ENCODE measurements at regions not wholly inside any gene's neighbourhood (a gene's known extent, or its start where the extent isn't known, plus 50 kb on each side); places are given as distances from the start of the nearest gene placed in this dataset.

DNA sequence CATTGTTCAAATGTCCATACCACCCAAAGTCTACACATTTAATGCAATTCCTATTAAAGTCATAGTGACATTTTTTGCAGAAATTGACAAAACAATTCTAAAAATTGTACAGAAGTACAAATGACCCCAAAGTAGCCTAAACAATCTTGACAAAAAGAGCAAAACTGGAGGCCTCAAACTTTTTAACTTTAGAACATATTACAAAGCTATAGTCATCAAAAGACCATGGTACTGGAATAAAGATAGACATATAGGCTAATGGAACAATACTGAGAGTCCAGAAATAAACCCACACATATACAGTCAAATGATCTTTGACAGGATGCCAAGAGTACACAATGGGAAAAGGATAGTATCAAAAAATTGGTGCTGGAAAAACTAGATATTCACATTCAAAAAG, 213.2 kb upstream of the SAMSN1 start:
- Histone ChIP-seq H4K20me1 (ENCODE audit: insufficient read depth) (no peaks in the 10 kb centered on the region), H3K4me1 (ENCODE audit: control insufficient read depth in 1 of 2, insufficient read depth in 2 of 2, low read depth in 1 of 2, low read length in 1 of 2) (no peaks in the 10 kb centered on the region), H3K27ac (ENCODE audit: low read depth in 2 of 2, low read length in 1 of 2) (no peak overlapping the region), H3K4me3 (ENCODE audit: low read depth in 2 of 2, low read length in 1 of 2) (no peak overlapping the region), H3K9me2 (0 out of 2 replicates have a peak, but pooled peaks cover 6% of the 10 kb centered on the region), H3K9me3 (no peaks in the 10 kb centered on the region), H3K4me2 (no peak overlapping the region), H3K79me2 (ENCODE audit: insufficient read depth) (no peaks in the 10 kb centered on the region), H3K27me3 (ENCODE audit: insufficient read depth) (no peaks in the 10 kb centered on the region), H3F3A (replicated peaks; ENCODE audit: insufficient read depth) (no peaks in the 10 kb centered on the region), H2AFZ (ENCODE audit: low read depth) (no peak overlapping the region), H3K9ac (no peak overlapping the region), H3K36me3 (replicated peaks in 1 of 2; ENCODE audit: control insufficient read depth in 1 of 2, insufficient read depth in 2 of 2, low read length in 1 of 2) (no peaks in the 10 kb centered on the region)
- CTCF ChIA-PET = no interaction called here
- no peak for DNase-seq
- no peak for TF ChIP-seq NRF1 (IDR thresholded peaks at IDR 0.05; ENCODE audit: low read depth, low read length)
- TF ChIP-seq GATA2 (CRISPR knock-in tag; IDR thresholded peaks at IDR 0.05) = no peak
- no peak for TF ChIP-seq POLR2AphosphoS5 (IDR thresholded peaks at IDR 0.05; ENCODE audit: low read depth, low read length)
- TF ChIP-seq EZH2phosphoT487 (IDR thresholded peaks at IDR 0.05; ENCODE audit: borderline replicate concordance, low read depth) = no peak
- TF ChIP-seq NFIC (IDR thresholded peaks at IDR 0.05; ENCODE audit: borderline replicate concordance) = no peak
- no peak for TF ChIP-seq JUND (IDR thresholded peaks at IDR 0.05)
- no peak for TF ChIP-seq FOXJ3 (CRISPR knock-in tag; IDR thresholded peaks at IDR 0.05)
- no peak for TF ChIP-seq RXRA (IDR thresholded peaks at IDR 0.05; ENCODE audit: borderline replicate concordance, low read depth)
- TF ChIP-seq TEAD4 (IDR thresholded peaks at IDR 0.05; ENCODE audit: borderline replicate concordance, insufficient read depth) = no peak
- TF ChIP-seq USF2 (IDR thresholded peaks at IDR 0.05; ENCODE audit: borderline replicate concordance, low read depth, low read length) = no peak
- TF ChIP-seq RAD21 (IDR thresholded peaks at IDR 0.05; ENCODE audit: low read length) = no peak
- TF ChIP-seq, protein P1, sequence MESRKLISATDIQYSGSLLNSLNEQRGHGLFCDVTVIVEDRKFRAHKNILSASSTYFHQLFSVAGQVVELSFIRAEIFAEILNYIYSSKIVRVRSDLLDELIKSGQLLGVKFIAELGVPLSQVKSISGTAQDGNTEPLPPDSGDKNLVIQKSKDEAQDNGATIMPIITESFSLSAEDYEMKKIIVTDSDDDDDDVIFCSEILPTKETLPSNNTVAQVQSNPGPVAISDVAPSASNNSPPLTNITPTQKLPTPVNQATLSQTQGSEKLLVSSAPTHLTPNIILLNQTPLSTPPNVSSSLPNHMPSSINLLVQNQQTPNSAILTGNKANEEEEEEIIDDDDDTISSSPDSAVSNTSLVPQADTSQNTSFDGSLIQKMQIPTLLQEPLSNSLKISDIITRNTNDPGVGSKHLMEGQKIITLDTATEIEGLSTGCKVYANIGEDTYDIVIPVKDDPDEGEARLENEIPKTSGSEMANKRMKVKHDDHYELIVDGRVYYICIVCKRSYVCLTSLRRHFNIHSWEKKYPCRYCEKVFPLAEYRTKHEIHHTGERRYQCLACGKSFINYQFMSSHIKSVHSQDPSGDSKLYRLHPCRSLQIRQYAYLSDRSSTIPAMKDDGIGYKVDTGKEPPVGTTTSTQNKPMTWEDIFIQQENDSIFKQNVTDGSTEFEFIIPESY (IDR thresholded peaks at IDR 0.05; ENCODE audit: borderline replicate concordance, low read depth) = no peak
- TF ChIP-seq ELF1 (IDR thresholded peaks at IDR 0.05) = no peak
- POLR2A ChIA-PET = no interaction called here

- Histone ChIP-seq H3K9me2 (0 out of 2 replicates have a peak, but pooled peaks cover 6% of the 10 kb centered on the region), H2AFZ (ENCODE audit: low read depth) (no peak overlapping the region), H3K9ac (no peak overlapping the region), H3K4me3 (ENCODE audit: low read depth in 2 of 2, low read length in 1 of 2) (no peak overlapping the region), H3K36me3 (replicated peaks in 1 of 2; ENCODE audit: control insufficient read depth in 1 of 2, insufficient read depth in 2 of 2, low read length in 1 of 2) (no peaks in the 10 kb centered on the region), H3F3A (replicated peaks; ENCODE audit: insufficient read depth) (no peaks in the 10 kb centered on the region), H3K79me2 (ENCODE audit: insufficient read depth) (no peaks in the 10 kb centered on the region), H3K4me2 (no peak overlapping the region), H3K4me1 (ENCODE audit: control insufficient read depth in 1 of 2, insufficient read depth in 2 of 2, low read depth in 1 of 2, low read length in 1 of 2) (no peaks in the 10 kb centered on the region), H4K20me1 (ENCODE audit: insufficient read depth) (no peaks in the 10 kb centered on the region), H3K27me3 (ENCODE audit: insufficient read depth) (no peaks in the 10 kb centered on the region), H3K9me3 (no peaks in the 10 kb centered on the region), H3K27ac (ENCODE audit: low read depth in 2 of 2, low read length in 1 of 2) (no peak overlapping the region)
- no peak for DNase-seq
- ChIA-PET POLR2A (no interaction called here), CTCF (no interaction called here)
- no peak for TF ChIP-seq MXI1 (IDR thresholded peaks at IDR 0.05; ENCODE audit: low read depth, low read length)
- TF ChIP-seq NRF1 (IDR thresholded peaks at IDR 0.05; ENCODE audit: low read depth, low read length) = no peak
- TF ChIP-seq RFX5 (IDR thresholded peaks at IDR 0.05; ENCODE audit: low read length) = no peak
- no peak for TF ChIP-seq TCF12 (IDR thresholded peaks at IDR 0.05)
- no peak for TF ChIP-seq CHD2 (IDR thresholded peaks at IDR 0.05; ENCODE audit: low read length, partially characterized antibody)
- no peak for TF ChIP-seq YY1 (IDR thresholded peaks at IDR 0.05; ENCODE audit: low read depth)
- no peak for TF ChIP-seq FOXM1 (IDR thresholded peaks at IDR 0.05; ENCODE audit: low read depth)
- TF ChIP-seq, protein P2, sequence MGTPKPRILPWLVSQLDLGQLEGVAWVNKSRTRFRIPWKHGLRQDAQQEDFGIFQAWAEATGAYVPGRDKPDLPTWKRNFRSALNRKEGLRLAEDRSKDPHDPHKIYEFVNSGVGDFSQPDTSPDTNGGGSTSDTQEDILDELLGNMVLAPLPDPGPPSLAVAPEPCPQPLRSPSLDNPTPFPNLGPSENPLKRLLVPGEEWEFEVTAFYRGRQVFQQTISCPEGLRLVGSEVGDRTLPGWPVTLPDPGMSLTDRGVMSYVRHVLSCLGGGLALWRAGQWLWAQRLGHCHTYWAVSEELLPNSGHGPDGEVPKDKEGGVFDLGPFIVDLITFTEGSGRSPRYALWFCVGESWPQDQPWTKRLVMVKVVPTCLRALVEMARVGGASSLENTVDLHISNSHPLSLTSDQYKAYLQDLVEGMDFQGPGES (IDR thresholded peaks at IDR 0.05; ENCODE audit: low read depth, low read length) = no peak
- no peak for TF ChIP-seq JUND (IDR thresholded peaks at IDR 0.05)
- TF ChIP-seq RCOR1 (IDR thresholded peaks at IDR 0.05; ENCODE audit: low read length) = no peak
- TF ChIP-seq USF2 (IDR thresholded peaks at IDR 0.05; ENCODE audit: borderline replicate concordance, low read depth, low read length) = no peak
- TF ChIP-seq REST (IDR thresholded peaks at IDR 0.05; ENCODE audit: low read depth, low read length) = no peak
These were observed 212.7 kb upstream of the SAMSN1 start for GRCh38 chr21:14758849-14759248.

Data from SK-N-SH (cell line).